HPDE6-E6E7 (cell line): ENCODE measurements at regions not wholly inside any gene's neighbourhood (a gene's known extent, or its start where the extent isn't known, plus 50 kb on each side); places are given as distances from the start of the nearest gene placed in this dataset.
"Not testable (repeated sequence)": the region's sequence is repeated elsewhere in the genome, so short reads cannot be mapped to it uniquely, and the experiment has no call there.

Experiments used
- DNase-seq: peaks from one replicate; pipeline ENCODE4 v3.0.0; 2011; ENCODE audit warnings: missing footprints; ENCODE audit errors: extremely low spot score

DNA sequence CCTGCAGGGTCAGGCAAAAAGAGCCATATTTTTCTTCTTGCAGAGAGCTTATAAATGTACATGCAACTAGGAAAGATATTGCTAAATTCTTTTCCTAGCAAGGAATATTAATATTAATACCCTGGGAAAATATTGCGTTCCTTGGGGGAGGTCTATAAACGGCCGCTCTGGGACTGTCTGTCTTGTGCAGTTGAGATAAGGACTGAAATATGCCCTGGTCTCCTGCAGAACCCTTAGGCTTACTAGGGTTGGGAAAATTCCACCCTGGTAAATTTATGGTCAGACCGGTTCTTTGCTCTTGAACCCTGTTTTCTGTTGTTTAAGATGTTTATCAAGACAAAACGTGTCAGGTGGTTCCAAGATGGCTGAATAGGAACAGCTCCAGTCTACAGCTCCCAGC, 121.3 kb upstream of the CARMIL1 start:
- DNase-seq: no peak

DNA sequence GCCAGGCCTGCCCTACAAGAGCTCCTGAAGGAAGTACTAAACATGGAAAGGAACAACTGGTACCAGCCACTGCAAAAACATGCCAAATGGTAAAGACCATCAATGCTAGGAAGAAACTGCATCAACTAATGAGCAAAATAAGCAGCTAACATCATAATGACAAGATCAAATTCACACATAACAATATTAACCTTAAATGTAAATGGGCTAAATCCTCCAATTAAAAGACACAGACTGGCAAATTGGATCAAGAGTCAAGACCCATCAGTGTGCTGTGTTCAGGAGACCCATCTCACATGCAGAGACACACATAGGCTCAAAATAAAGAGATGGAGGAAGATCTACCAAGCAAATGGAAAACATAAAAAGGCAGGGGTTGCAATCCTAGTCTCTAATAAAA, 119.0 kb upstream of the CARMIL1 start:
- DNase-seq: not testable (repeated sequence)

DNA sequence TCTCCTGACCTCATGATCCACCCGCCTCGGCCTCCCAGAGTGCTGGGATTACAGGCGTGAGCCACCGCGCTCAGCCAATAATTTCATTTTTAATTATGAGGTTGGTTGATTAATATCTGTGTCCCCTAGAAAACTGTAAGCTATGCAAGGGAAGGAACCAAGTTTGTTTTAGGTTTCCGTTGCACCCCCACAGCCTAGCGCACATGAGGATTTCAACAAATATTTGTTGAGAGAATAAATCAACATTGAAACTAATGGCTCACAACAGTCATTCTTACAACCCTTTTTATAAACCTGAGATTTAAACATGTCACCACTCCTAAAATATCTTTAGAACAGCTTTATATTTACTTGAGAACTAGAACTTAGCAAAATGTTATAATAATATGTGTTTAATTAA, 114.0 kb upstream of the CARMIL1 start:
- no peak for DNase-seq

DNA sequence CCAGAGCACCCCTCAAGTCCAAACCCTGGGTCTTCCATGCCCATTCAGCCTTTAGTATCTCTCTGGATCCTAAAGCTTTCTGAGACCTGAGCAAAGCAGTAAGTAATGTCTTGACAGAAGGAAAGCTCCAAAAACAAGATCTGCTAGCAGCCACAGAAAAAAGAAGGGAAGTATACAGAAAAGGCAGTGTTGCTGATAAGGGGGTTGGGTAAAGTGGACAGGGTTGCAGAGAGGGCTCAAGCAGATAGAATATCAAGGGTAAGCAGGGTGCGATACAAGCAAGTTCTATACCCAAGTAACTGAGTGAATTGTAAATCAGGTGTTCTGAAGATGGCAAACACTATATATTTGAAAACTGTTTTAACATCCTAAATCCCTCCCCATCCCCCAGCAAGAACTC, 113.4 kb upstream of the CARMIL1 start:
- no peak for DNase-seq

DNA sequence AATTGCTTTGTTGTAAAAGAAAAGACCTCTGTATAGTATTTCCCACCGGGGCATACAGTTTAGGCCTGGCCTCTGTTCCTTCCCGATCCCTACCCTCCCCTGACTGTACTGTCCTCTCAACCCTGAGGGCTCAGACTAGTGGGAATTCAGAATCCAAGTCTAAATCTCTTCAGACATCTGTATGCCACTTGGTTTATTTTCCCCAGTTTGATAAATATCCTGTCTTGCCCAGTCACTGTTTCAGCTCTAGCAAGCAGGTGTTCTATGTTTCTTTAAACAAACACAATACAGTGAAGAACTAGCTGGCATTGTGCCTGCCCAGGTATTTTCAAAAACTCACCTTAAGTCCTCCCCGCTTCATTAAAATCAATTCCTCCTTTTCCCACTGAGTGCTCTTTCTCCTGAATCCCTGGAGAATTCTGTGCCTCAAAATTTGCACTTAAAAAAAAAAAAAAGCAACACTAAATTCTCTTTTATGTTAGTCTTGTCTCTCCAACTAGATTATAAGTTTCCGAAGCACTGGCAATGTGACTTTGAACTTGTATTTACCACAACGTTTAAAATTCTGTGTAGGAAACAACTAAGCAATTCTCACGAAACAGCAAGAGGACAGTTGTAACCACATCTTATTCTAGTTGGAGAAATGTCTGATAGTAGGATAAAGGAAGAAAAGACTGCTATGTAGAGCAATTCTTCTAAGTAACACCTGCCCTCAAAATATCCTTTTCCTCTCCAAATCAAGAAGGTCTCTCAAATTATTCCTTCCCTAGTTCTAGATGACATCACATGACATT, 112.0 kb upstream of the CARMIL1 start:
- DNase-seq: no peak

DNA sequence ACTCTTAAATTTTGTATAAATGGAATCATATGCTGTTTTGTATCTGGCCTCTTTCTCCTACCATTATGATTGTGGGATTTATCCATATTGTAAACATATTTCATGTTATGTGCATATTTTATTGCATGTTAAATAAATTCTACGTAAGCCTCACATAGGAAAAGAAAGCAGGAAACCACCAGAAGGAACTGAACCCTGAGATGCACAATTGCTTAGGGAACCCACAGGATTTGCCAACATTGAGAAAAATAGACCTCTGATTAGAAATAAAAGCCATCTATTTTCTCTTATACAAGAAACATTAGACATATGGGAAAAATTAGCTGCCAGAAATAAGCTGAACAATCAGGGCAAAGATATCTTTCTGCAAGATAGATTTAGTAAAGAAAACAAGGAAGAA, 111.2 kb upstream of the CARMIL1 start:
- DNase-seq: no peak

DNA sequence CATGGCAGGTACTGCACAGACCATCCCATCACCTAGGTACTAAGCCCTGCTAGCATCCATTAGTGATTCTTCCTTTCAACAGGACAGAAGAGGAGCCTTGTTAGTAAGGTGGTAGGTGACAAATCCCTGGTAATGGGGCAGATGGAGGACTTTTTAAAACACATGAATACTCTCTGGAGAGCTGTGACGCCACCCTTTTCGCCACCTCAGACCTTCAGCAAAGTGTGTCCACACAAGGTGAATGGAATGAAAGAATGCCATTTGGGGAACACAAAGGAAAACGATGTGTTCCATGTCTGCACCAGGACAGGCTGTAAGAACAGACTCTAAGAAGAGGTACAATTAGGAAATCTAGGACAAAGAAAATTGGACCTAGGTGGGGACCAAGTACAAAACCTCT, 110.5 kb upstream of the CARMIL1 start:
- DNase-seq: no peak

DNA sequence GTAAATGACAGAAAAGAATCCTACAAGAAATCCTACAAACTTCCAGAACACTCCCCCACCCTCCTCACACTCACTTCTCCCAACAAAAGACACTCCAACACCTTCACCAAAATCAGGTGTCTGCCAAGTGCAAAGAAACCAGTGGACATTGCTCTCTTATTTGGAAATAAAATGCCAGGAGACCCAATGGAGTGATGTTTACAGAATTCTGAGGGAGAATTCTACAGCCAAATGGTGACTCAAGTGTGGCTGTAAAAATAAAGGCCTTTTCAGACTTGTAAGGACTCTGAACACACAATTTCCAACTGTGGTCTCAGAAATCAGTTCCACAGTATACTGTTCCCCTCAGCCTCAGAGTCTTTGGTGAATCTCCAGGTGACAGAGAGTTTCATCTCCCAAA, 109.6 kb upstream of the CARMIL1 start:
- DNase-seq: no peak

DNA sequence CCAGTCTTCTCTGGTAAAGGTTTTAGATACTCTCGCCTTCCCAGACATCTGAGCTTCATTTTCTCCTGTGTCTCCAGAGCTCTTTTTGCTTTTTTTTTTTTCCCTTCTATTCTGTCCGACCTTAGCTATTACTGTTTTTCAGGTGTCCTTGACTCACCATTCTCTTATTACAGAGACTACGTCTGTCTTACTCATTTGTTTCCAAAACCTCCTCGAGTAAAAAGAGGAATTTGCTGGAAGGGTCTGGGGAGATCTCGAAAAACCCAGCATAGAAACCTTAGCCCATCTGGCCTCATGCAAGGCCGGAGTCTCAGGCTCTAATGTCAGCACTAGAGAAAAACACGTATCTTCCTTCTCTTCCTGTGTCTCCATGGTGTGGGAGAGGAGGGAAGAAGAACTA, 109.2 kb upstream of the CARMIL1 start:
- no peak for DNase-seq

DNA sequence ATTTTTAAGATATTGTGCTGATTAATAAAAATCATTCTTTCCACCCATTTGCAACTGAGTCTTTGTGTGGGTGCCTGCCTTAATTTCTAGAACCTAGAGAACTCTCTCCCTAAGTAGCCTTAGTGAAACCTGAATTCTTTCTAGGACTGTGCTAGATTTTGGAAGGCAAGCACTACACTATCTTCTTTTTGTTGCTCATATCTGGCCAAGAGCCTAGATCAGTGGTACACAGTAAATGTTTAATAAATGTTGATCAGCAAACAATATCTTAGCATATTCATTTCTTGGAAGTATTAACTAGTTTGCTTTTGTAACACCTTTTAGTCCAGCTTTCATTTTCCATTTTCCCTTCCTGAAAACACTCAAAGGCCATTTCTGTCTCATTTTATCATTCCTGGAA, 108.5 kb upstream of the CARMIL1 start:
- no peak for DNase-seq

DNA sequence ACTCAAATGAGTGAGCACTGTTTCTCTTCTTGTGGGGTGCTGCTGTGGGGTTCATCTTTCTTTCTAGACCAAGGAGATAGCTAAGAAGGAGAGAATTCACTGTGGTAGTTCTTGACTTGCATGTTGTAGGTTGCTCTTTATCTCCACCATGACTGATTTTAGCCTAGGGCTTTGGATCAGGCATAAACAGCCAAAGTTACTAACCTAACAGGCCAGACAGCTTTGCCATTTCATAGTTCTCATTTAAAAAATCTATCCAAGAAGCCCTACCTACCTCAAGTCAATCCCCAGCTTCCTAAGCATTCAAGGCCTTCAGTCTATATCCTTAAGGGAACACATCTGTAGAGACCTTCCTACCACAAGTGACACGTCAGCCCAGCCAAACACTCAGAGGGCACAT, 107.9 kb upstream of the CARMIL1 start:
- no peak for DNase-seq

DNA sequence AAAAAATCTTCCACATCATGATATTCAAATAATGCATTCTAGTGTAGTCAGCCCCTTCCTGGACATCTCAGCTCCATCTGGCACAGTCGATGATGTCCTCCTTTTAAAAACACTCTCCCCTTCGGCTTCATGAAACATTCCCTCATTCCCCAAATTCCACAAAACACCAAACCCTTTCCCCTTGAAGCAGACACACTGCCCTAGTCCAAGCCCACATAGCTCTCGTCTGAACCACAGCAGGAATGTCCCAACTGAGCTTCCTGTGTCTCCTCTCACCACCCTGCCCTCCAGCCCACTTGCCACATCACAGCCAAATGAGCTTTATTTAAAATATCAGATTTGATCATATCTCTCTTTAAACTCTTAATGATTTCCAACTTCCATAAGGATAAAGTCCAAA, 106.4 kb upstream of the CARMIL1 start:
- DNase-seq: no peak

DNA sequence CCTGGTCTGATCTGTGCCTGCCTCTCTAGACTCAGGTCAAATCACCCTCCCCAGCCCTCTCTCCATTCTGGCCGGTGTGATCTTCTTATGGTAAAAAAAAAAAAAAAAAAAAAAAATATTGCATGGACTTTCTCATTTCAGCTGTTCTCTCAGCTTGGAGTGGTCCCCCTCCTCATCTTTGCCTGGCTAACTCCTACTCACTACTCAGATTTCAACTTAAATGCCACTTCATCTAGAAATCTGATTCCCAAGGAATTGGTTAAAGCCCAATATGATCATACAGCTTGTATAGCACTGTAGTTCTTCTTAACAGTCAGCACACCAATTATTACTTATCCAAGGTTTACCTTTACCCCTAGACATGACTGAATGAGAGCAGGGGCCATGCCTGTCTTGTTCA, 105.9 kb upstream of the CARMIL1 start:
- DNase-seq: no peak

DNA sequence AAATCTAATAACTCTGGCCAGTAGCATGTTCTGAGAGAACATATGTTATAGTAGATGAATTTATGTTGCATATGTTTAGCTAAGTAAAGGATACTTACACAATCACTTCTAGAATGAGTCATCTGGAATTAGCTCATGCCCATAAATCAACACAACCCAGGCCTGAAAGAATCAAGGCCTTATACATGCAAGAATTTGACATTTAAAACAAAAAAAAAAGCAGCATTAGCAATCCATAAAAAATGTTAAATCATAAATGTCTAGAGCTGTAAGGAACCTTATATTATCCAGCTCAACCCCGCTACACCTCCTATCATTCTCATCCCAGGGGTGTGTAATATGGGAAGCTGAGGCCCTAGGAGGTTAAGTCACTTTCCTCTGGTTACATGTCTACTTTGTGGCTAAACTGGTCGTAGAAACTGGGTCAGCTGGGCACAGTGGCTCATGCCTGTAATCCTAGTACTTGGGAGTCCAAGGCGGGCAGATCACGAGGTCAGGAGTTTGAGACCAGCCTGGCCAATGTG, 105.2 kb upstream of the CARMIL1 start:
- peak; percentile 59 for DNase-seq

DNA sequence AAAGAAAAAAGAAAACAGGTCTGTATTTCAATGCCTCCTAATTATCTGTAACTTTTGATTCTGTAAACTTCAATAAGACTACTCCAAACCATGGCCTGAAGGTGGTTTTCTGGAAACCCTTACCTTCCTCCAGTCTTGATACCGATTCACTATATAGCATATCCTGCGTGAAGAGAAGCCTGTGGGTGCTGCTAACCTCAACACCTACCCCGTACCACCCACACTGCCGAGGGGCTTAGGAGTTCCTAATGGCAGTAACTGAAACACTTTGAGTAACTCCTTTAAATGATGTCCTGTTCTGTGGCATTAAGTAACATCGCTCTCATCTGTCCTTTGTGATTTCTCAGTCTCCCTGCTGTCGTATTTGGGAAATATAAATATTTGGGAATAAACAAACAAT, 104.5 kb upstream of the CARMIL1 start:
- no peak for DNase-seq

DNA sequence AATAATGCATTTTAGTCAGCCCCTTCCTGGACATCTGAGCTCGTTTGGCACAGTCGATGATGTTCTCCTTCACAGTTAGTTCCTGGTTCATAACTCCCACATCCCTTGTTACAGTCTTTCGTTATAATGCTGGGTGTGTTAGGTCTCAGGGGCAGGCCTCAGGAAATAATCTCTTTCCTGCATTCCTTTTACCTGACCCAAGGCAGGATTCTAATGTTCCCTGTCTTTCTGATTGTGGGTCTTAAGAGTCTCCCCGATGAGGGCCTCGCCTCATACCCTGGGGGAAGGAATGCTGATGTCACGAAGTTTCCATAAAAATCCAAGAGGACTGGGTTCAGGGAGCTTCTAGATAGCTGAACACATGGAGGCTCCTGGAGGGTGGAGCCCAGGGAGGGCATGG, 104.0 kb upstream of the CARMIL1 start:
- DNase-seq: peak; percentile 15

DNA sequence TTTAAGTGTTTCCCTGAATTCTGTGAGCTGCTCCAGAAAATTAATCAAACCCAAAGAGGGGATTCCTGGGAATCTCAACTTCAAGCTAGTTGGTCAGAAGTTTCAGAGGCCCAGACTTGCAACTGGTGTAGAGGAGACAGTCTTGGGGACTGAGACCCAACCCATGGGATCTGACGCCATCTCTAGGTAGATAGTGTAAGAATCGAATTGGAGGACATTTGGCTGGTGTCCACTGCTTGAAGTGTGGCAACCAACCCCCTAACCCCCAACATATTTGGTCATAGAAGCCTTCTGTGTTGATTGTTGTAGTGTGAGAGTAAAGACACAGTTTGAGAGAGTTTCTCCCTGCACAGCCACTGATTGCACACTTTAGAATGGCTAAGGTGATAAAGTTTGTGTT, 103.5 kb upstream of the CARMIL1 start:
- DNase-seq: no peak

DNA sequence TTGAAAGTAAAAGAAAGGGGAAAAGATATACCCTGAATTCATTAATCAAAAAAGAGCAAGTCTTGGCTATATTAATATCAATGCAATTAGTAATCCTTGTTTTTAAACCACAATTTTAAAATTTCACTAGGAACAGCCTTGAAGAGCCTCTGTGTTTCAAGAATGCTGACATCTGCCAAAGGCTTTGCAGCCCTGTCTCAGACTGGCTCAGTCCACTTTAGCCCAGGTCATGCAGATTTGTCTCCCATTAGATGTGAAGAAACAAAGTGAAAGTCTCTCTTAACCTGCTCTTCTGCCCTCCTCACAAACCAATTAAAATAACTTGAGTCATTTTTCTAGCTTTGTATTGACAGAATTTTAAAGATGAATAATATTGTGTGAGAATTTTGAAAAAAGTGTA, 102.7 kb upstream of the CARMIL1 start:
- DNase-seq: no peak

DNA sequence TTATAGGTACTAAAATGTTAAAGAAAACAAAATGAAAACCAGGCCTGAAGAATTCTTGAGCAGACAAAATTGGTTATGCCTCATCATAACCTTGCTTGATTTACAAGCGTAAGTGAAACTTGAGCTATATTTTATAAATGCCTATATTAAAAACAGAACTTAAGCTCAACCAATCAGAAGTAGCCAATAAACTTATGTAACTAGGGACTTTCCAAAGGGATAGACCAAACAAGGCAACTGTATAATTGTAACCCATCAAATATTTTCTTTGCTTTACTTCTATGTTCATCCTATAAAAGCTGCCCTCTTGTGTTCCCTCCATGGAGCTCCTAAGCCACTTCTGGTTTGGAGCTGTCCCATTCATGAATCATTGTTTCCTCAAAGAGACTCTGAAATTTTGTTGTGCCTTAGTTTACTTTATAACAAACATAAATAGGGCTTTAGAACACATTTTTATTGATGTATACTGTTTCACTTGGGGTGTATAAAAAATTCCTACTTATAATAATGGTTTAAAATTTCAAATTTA, 101.6 kb upstream of the CARMIL1 start:
- DNase-seq: no peak

DNA sequence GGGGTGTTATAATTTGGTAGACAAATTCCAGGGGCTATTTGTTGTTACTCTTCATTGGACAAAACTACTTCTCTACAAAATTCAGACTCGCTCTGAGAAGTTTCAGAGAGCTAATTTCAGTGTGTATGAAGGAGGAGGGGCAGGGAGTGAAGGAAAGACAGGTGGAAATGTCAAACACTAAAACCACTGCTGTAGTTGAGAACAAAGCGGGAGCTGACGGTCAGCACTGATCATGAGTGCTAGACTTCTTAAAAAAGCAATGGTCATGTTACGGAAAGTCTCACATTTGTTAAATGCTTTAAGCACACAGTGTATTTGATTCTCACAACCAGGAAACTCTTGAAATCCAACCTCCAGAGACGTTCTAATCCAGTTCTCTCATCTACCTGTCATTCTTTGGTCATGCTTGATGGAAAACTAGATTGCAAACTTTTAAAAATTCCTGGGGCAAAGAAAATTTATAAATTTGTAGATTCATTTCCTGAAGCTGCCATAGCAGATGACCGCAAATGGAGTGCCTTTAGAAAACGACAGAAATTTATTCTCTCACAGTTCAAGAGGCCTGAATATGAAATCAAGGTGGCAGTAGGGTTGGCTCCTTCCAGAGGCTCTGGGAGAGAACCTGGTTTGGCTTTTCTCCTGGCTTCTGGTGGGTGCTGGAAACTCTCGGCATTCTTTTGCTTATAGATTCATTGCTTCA, 100.7 kb upstream of the CARMIL1 start:
- DNase-seq: no peak

DNA sequence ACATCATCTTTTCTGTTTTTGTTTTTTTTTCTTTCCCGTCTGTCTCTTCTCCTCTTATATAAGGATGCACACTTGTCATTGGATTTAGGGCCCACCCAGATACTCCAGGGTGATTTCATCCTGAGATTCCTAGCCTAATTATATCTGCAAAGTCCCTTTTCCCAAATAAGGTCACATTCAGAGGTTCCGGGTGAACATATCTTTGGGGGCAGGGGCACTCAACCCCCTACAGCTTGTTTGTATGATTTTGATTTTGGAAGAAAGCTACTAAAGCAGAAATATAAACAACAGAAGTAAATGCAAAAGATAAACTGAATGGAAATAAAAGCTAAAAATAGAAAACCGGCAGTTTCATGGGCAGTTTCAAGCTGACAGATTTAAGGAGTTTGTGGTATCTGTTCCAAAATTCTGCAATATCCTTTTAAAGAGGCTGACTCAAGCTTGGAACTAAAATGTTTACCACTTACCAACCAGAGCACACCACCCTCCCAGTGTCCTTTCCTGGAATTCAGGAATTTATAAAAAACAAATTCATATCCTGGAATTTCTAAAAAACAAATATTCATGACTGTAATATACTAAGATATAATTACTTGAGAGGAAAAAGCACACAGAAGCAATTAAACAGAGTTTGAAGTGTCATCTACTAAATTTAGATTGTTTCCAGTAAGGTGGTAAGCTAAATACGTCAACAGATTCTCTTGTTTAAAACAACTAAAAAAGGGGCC, 100.0 kb upstream of the CARMIL1 start:
- DNase-seq: no peak

DNA sequence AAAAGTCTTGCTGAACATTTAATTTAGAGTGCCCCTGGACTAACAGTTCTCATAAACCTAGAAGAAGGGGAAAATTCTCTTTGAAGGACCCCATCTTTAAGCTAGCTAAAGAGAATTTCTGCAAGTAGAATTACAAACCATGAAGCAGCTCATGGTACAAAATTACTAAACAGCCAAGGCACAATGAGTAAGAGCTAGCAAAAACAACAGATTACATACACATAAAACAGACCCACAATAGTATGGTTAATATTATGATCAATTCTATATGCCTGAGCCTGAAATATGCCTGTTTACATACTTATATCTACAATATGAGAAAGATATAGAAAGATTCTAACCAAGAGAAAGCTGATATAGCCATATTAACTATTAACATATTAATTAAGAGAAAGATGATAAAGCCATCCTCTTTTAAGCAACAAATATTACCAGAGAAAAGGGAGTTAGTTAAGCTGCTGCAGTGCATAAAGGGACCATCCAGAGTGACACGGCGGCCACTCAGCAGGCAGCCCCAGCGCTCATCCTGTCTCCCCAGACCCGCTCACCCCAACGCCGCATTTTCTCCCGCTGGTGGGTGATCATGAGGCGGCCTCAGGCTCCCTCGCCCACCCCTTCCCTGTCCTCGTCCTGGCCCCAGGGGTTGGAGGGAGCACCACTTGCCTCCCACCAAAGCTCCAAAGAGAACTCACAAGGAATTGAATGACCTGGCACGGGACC, 98.4 kb upstream of the CARMIL1 start:
- no peak for DNase-seq
